GM21381 (cell line): ENCODE measurements at regions not wholly inside any gene's neighbourhood (a gene's known extent, or its start where the extent isn't known, plus 50 kb on each side); places are given as distances from the start of the nearest gene placed in this dataset.
"Not testable (repeated sequence)": the region's sequence is repeated elsewhere in the genome, so short reads cannot be mapped to it uniquely, and the experiment has no call there.

ENCODE experiments used
- ATAC-seq: cut with Tn5 transposase; IDR thresholded peaks from one replicate; pipeline ENCODE4 v1.9.1; 2021; ENCODE audit warnings: mild to moderate bottlenecking, moderate library complexity; ENCODE audit not compliant: unreplicated experiment

- ATAC-seq, result no peak
Observed at GRCh38 chr4:101730291-101731117, 60.0 kb upstream of the BANK1 start.

GRCh38 chr4:101727238-101727637 lies 63.3 kb upstream of the BANK1 start:
- ATAC-seq, result no peak

GRCh38 chr4:101724093-101724492 lies 66.4 kb upstream of the BANK1 start:
- no peak for ATAC-seq

- no peak for ATAC-seq
Observed at GRCh38 chr4:101718810-101719209, 71.7 kb upstream of the BANK1 start.

GRCh38 chr4:101711590-101712260 lies 78.8 kb upstream of the BANK1 start:
- no peak for ATAC-seq

- no peak for ATAC-seq
Observed at GRCh38 chr4:101710806-101711205, 79.7 kb upstream of the BANK1 start.

- ATAC-seq, result no peak
Observed at GRCh38 chr4:101708293-101709039, 82.1 kb upstream of the BANK1 start.

GRCh38 chr4:101707596-101707995 lies 82.9 kb upstream of the BANK1 start:
- ATAC-seq, result no peak

- ATAC-seq, result no peak
Observed at GRCh38 chr4:101706535-101707057, 83.9 kb upstream of the BANK1 start.

GRCh38 chr4:101701551-101701950 lies 89.0 kb upstream of the BANK1 start:
- ATAC-seq, result no peak

- ATAC-seq, result no peak
Observed at GRCh38 chr4:101699441-101700124, 90.9 kb upstream of the BANK1 start.

- ATAC-seq, result no peak
Observed at GRCh38 chr4:101697266-101697665, 93.3 kb upstream of the BANK1 start.

- no peak for ATAC-seq
Observed at GRCh38 chr4:101696276-101697010, 94.1 kb upstream of the BANK1 start.

GRCh38 chr4:101695176-101695575 lies 95.4 kb upstream of the BANK1 start:
- ATAC-seq, result no peak

GRCh38 chr4:101694403-101694802 lies 96.1 kb upstream of the BANK1 start:
- ATAC-seq, result not testable (repeated sequence)

- peak; percentile 64 for ATAC-seq
Observed at GRCh38 chr4:101693842-101694398, 96.6 kb upstream of the BANK1 start.

GRCh38 chr4:101689220-101689619 lies 101.3 kb upstream of the BANK1 start:
- ATAC-seq, result no peak

- no peak for ATAC-seq
Observed at GRCh38 chr4:101685126-101685525, 105.4 kb upstream of the BANK1 start.

GRCh38 chr4:101682946-101683345 lies 107.6 kb upstream of the BANK1 start:
- ATAC-seq, result no peak

- ATAC-seq, result no peak
Observed at GRCh38 chr4:101678180-101678579, 112.3 kb upstream of the BANK1 start.
